NCI-H2196 (cell line): ENCODE measurements at regions not wholly inside any gene's neighbourhood (a gene's known extent, or its start where the extent isn't known, plus 50 kb on each side); places are given as distances from the start of the nearest gene placed in this dataset.

Source experiments
- DNase-seq: peaks from one replicate; lab custom pipeline; 2025; ENCODE audit not compliant: unreplicated experiment; lab: John Stamatoyannopoulos, UW

- no peak for DNase-seq
These were observed 209.9 kb downstream of the COL4A1 start for GRCh38 chr13:110097013-110097412.

- DNase-seq: no peak
These were observed 214.1 kb downstream of the COL4A1 start for GRCh38 chr13:110092831-110093247.

- DNase-seq: no peak
These were observed 217.1 kb downstream of the COL4A1 start for GRCh38 chr13:110089815-110090214.

DNA sequence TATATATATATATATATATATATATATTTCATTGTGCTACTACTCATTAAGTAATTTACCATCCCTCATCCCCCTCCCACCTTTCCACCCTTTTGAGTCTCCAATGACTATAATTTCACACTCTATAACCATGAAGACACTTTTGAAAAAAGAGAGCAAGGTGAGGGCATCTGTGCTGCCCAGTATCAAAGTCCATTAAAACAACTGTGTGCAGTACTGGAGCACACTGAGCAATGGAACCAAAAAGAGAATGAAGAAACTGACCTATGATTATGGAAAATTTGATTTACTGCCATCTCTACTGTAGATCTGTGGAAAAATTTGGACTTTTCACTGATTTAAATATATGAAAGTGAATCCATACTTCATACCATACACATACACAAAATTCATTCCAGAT, 217.9 kb downstream of the COL4A1 start:
- DNase-seq: no peak

DNA sequence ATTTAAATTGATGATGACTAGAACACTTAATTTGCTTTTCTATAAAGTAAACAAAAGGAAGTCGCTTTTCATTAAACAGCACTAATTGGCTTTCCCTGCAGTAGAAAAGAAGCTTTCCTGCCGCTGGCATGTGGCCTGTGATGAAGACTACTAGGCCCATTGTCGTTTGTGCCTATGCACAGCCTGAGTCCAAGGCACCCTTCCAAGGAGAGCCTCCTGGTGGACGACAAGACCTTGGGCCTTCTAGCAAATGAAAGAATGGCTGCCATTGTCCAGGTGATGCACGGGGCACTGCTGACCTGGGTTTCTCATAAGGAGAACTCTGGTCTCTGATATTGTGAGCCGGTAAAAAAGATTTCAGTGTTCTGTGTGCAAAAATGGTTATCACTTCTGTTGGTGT, 233.0 kb downstream of the COL4A1 start:
- DNase-seq: no peak

DNA sequence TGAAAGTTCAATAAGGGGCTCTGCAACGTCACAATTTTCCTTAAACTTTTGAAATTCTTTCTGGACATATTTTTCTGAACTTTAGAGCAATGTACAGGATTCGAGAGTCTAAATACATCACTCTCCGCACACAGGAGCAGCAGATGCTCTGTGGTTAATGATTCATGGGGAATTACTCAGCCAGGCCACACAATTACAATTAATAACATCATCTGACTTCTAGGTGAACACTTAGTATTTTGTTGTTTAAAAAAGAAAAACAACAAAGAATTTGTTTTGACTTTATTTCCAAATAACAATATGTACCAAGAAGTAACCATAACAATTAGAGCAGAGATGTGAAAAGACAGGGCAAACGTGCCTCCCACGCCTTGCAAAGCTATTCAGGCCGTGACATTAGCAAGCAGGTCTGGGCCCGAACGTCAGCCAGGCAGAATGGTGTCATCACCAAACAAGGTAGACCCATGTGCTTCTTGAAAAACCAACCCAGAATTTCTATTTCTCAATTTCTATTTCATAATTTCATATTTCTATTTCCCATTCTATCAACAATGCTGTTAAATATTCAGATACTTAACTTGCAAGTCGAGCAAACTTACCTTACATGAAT, 236.3 kb downstream of the COL4A1 start:
- DNase-seq: no peak

- no peak for DNase-seq
These were observed 236.9 kb downstream of the COL4A1 start for GRCh38 chr13:110070046-110070445.

DNA sequence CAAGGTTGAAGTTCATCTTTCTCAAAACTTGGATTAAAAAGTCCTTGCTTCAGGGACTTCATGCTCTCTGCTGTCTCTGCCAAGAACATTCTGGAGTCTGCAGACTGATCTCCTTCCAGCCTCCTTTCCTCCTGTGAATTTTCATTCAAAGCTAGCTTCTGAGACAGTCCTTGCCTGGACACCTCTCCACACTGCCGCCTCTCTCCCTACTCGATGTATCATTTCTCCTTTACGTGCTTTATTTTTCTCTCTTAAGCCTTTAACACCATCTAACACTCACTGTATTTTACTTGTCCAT, 238.8 kb downstream of the COL4A1 start:
- DNase-seq: no peak

DNA sequence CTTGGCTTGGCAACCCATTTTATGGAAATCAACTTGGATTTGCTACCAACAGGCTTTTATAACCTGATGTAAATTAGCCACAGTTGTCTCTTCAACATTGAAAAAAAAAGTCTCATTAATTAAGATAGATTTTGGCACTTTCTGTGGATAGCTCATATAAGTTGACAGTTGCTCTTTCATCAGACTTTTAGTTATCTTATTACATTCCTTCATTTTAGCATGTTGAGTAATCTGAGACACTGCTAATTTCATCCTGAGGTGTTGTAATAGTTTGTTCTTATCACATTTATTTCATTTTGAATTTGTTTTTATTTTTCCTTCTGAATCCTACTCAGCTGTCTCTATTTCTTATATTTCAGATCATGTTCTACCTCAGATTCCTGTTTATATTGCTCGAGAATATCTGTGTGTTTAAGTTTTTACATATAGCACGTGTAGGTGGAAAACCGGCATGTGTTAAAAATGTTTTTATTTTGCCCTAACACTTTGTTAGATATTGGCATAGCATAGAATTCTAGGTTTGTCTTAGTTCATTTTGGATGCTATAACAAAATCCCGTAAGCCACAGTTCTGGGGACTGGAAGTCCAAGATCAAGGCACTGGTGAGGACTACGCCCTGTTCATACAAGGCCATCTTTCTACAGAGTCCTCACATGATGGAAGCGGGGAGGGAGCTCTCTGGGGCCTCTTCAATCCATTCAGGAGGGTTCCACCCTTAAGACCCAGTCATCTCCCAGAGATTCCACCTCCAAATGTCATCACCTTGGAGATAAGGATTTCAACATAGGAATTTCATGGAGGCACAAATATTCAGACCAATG, 239.4 kb downstream of the COL4A1 start:
- DNase-seq: no peak

- no peak for DNase-seq
These were observed 241.2 kb downstream of the COL4A1 start for GRCh38 chr13:110065780-110066179.

DNA sequence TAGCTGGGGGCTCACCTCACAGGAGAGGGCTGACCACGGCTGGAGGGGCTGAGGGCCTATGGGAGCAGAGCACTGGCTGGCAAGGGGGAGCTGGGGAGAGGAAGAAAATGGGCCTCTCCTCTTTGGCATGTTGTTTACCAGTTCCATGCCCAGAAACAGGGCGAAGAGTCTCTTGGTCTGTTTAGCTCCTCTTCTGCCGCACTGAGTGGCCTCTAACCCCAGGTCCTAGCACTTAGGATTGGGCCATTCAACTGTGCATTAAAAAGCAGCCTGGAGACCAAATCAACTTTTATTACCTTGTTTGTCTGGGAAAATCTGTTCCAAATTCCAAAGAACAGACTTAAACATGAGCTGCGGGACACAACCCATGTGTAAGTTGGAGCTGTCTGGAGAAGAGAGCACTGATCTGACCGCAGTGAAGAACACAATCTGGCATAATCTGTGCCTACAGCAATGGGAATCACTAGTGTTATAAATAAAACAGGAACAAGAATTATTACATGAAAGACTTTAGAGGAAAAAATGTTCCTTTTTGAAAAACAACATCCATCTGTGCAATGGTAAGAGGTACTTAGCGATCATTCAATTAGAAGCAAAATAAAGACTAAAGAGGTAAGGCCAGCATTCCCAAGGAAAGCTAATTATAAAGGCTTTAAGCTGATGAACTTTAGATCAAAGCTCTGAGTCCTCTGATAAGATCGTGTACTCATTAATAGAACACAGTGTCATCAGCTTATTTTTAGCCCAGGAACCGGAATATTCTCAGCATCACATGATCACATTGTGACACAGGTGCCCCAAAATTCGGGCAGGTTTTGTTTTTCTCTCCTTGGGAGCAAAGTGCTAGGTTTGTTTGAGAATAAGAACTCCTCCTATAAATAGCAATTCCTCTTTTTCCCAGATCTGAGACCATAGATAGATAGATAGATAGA, 243.2 kb downstream of the COL4A1 start:
- DNase-seq: no peak

GRCh38 chr13:110062777-110063442, 244.0 kb downstream of the COL4A1 start:
- no peak for DNase-seq

GRCh38 chr13:110062077-110062776, 244.7 kb downstream of the COL4A1 start:
- DNase-seq: no peak

GRCh38 chr13:110061270-110061669, 245.7 kb downstream of the COL4A1 start:
- DNase-seq: no peak

DNA sequence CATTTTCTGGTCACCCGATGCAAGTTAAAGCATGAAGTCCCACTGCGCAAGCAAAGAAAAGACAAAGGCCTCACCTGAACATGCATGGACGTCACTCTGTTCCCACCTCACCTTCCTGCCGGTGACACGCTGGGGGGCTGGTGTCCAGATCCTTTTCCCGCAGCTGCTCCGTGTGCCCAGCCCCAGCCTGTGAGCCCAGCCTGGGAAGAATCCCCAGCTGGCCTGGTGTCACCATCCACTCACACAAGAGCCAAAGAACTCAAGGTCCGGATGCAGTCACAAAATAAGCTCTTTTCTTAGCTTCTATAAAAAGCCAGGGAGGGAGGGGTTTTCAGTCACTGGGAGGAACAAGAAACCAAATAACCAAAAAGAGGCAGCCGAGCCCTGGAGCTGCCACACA, 249.9 kb downstream of the COL4A1 start:
- DNase-seq: no peak

GRCh38 chr13:110056640-110057039, 250.3 kb downstream of the COL4A1 start:
- no peak for DNase-seq

- no peak for DNase-seq
These were observed 251.9 kb downstream of the COL4A1 start for GRCh38 chr13:110055089-110055488.

GRCh38 chr13:110054041-110054440, 252.9 kb downstream of the COL4A1 start:
- no peak for DNase-seq

DNA sequence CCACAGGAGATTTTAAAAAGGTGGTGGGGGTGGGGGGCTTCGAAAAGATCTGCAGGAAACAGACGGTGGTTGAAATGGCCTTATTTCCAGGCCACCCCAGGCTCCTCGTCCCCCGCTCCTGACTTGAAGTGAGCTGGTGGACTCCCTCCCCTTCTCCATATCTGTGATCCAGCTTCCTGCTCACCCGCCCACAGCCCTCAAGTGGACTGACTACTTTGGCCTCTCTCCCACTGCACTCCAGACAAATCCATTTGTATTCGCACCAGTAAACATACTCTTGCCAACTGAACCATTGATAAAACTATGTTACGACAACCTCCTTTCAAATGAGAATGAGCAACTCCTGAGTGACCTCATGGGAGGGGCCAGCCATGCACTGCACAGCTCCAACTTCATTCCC, 259.5 kb downstream of the COL4A1 start:
- DNase-seq: peak; percentile 70

GRCh38 chr13:110046811-110047210, 260.1 kb downstream of the COL4A1 start:
- DNase-seq: no peak

- no peak for DNase-seq
These were observed 259.5 kb upstream of the IRS2 start for GRCh38 chr13:110045919-110046318.
